ENCODE measurements at regions not wholly inside any gene's neighbourhood (a gene's known extent, or its start where the extent isn't known, plus 50 kb on each side); places are given as distances from the start of the nearest gene placed in this dataset.

DNA sequence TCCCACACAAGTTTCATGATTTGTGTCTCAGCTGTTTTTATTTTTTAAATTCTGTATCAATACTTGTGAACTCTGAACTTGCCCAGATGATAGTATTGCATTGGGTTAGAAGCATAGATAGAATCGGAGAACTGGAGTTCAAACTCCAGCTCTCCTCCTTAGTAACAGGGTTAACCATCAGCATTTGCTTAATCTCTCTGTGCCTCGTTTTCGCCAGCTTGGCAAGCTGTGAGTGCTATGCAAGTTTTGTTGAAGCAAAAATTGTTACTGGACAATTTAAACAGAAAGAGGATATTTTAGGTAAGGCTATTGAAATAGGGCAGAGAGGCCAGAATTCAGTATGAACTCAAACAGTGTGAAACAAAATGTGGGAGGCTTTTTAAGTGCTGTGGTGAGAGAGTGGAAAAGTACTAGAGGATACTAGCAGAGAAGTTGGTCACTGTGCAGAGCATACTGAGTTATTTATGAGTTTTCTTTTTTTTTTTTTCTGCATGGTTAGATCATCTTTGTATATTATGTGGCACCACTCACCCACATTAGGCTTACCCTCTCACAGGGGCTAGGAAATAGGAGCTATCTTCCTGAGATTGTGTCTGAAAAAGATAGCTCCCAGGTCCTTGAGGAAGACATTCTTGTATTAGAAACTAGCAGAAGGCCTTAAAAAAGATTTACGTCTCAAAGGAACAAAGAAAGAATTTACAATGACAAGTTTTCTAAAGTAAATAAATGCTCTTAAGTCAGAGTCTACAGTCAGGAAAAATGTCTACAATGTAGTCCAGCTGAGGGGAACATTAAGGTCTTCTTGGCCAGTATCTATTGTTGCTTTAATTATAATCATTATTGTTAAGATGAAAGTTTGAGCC is 1126.6 kb downstream of the FAT4 start:
- no peak for ATAC-seq (ENCODE audit: low FRiP score)
- TF ChIP-seq, protein P1, sequence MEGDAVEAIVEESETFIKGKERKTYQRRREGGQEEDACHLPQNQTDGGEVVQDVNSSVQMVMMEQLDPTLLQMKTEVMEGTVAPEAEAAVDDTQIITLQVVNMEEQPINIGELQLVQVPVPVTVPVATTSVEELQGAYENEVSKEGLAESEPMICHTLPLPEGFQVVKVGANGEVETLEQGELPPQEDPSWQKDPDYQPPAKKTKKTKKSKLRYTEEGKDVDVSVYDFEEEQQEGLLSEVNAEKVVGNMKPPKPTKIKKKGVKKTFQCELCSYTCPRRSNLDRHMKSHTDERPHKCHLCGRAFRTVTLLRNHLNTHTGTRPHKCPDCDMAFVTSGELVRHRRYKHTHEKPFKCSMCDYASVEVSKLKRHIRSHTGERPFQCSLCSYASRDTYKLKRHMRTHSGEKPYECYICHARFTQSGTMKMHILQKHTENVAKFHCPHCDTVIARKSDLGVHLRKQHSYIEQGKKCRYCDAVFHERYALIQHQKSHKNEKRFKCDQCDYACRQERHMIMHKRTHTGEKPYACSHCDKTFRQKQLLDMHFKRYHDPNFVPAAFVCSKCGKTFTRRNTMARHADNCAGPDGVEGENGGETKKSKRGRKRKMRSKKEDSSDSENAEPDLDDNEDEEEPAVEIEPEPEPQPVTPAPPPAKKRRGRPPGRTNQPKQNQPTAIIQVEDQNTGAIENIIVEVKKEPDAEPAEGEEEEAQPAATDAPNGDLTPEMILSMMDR (IDR thresholded peaks at IDR 0.05), result no peak
- no peak for DNase-seq (ENCODE audit: low spot score)

DNA sequence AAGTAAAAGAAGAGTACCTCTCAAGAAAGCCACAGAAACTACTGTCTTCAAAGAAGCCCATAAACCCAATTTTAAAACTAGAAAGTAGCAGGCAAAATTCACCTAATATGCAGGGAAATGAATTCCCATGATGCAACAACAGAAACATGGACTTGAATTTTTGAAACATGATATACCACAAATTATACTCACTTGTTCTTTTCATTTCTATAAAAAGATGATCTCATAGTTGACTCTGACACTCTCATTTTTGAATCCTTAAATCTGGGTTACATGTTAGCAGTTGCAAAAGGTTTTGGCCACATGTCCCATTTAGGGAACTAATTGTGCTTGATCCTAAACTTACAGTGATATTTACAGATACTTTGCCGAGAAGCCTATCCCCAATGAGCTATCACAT is 1130.8 kb downstream of the FAT4 start:
- no peak for ATAC-seq (ENCODE audit: low FRiP score)

DNA sequence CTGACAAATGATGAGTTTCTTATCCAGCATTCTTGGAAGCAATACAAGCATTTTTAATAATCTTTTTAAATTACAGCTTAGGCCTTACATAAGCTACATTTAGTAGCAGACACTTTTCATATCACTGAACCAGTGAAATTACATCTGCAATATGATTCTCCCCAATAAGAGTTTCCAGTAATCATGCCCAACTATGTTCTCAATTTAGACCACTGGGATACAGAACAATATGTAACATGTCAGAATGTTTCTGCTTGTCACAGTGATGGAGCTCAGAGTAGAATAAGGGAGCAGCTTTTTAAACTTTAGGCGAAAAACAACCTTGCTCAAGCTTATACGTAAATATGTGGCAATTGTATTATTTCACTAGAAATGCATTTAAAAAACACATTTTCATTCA is 1132.2 kb downstream of the FAT4 start:
- no peak for DNase-seq (ENCODE audit: low spot score)
- TF ChIP-seq, protein P1 (IDR thresholded peaks at IDR 0.05), result no peak
- no peak for ATAC-seq (ENCODE audit: low FRiP score)

More for the DNA sequence above, 1130.8 kb downstream of the FAT4 start:
- no peak for DNase-seq (ENCODE audit: low spot score)
- TF ChIP-seq, protein P1 (IDR thresholded peaks at IDR 0.05), result no peak

DNA sequence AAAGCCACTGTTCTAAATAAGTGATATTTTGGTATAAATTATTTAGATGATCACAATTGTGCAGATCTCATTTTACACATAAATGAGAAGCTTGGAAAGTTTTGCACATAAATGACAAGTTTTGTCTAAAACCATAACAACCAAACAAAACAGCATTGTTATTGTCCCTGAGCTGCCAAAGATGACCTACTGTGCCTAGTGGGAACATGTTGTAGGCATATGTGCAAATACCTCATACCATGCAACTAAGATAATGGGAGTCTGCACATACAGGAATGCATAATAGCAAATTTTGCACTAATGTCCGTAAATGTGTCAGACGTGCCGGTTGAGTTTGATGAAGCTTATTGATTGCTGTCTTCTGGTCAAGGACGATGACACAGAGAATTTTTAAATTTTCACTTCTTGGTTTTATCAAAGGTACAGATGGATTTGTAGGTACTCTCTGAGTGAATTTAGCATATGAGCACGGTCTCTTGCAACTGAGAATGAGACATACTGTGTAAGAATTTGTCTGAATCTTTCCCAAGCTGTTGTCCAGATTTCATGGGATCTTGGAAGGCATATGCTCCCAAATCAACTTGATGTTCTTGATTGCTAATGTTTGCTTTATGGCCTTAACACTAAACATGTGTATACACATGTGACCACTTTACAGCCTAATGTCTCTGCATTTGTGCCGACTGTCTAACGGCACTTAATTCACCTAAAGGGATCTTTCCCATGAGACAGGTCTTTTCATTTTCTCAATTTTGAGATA is 1133.5 kb downstream of the FAT4 start:
- no peak for ATAC-seq (ENCODE audit: low FRiP score)
- TF ChIP-seq, protein P1 (IDR thresholded peaks at IDR 0.05), result no peak
- no peak for DNase-seq (ENCODE audit: low spot score)

DNA sequence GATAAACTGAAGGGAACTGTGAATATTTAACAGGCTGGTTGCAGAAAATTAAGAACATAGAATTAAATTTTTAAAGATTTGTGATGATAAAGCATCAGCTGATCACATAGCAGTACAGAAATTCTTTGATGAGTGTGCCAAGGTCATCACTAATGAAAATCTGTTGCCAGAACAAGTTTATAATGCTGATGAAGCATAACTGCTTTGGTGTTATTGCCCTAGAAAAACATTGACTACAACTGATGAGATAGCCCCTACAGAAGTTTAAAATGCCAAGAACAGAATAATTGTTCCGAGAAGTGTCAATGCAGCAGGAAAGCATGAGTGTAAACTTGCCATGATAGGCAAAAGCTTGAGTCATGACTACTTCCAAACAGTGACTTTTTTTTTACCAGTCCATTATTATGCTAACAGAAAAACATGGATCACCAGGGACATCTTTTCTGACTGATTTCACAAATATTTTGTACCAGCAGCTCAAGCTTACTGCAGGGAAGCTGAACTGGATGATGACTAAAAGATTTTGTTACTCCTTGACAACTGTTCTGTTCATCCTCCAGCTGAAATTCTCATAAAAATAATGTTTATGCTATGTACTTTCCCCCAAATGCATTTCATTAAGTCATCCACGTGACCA is 1136.6 kb downstream of the FAT4 start:
- ATAC-seq (ENCODE audit: low FRiP score) (no peak), DNase-seq (ENCODE audit: low spot score) (no peak)
- TF ChIP-seq, protein P1 (IDR thresholded peaks at IDR 0.05), result no peak

DNA sequence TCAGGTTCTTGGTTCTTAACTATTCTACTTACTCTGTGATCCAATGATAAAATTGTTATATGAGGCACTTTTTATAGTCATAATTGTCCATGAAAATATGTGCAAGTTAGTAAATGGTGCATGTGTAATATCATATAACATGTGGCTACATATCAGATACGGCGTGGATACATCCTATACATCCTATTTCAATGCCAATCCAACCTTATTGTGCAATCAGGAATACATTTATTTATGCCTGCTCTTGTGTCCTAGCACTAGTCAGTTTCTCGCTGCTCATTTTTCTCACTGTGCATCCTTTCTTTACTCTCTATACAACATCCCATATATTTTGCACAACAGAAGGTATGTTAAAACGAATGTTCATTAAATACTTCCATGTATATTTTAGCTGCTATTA is 1141.1 kb downstream of the FAT4 start:
- TF ChIP-seq, protein P1 (IDR thresholded peaks at IDR 0.05), result no peak
- no peak for ATAC-seq (ENCODE audit: low FRiP score)

More for the DNA sequence above, 1141.1 kb downstream of the FAT4 start:
- DNase-seq (ENCODE audit: low spot score), result no peak

Data from omental fat pad (tissue), 3 donors.